HG02943 (cell line): ENCODE measurements at regions not wholly inside any gene's neighbourhood (a gene's known extent, or its start where the extent isn't known, plus 50 kb on each side); places are given as distances from the start of the nearest gene placed in this dataset.

Experiments
- ATAC-seq: cut with Tn5 transposase; IDR thresholded peaks from one replicate; pipeline ENCODE4 v1.9.1; 2021; ENCODE audit warnings: mild to moderate bottlenecking, low read depth, moderate library complexity; ENCODE audit not compliant: unreplicated experiment

DNA sequence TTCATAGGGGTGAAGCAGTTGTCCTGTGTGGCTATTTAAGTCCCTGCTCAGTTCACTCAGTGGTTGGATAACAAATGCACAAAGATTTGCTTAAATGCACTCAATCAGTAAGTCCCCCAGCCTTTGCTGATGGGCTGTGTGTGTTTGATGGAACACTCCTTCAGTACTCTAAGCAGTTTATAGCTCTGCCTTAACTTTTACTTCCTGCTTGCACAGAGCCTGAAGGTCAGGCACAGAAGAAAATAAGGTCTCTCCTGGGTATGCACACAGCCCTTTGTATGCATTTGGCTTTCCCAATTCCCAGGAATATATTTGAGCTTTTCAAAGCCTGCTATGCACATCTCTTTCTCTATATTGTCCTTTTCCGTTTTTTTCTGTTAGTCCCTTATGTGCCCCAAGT, 208.7 kb upstream of the STK17B start:
- no peak for ATAC-seq

DNA sequence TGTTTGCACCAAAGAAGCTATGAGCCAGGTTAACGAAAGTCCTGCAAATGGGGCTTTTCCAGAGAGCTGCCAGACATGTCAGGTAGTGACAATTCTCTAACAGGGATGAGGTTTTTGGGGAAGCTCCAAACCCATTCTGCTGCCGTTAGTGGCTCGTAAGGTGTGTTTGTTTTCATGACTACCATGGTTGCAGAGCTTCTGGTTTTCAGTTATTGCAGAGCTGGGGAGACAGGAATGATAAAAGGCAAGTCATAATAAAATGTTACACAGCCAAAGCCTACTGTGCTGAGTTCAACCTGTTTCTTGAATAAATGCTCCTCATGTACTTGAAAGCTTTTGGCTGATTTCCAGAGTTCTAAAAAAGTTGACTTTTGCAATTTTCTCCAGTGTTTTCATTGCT, 209.2 kb upstream of the STK17B start:
- ATAC-seq = no peak

DNA sequence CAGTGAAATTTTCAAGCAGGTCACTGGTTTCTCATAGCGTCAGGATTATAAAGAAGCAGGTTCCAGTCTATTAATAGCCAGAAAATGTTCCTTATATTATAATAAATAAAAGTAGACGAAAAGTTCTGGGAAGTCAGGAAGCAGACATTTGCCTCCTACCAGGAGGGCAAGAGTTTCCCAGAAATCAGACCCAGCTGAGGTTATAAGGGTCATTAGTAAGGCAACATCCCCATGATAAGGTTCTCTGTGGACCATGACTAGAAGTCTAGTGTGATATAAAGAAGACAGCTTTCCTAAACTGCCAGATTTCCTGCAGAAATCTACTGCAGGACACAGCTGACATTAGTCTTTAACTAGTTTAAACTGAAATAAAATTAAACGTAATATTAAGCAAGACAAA, 210.1 kb upstream of the STK17B start:
- ATAC-seq = no peak

DNA sequence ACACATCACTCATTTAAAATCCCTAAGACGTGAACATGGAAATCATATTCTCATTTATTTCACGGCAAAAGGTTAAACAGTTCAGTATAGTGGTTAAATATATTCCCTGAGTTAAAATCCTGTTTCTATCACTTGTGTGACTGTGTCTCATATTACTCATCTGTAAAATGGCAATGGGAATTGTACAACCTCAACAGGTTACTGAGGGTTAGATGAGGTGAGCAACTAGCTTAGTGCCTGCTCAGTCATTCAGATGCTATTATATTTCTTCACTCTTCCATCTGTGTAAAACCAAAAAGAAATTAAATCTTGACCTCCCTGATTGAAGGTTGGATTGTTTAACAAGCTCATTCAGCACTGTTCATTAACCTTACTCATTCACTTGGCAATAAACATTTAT, 212.4 kb upstream of the STK17B start:
- ATAC-seq = no peak

DNA sequence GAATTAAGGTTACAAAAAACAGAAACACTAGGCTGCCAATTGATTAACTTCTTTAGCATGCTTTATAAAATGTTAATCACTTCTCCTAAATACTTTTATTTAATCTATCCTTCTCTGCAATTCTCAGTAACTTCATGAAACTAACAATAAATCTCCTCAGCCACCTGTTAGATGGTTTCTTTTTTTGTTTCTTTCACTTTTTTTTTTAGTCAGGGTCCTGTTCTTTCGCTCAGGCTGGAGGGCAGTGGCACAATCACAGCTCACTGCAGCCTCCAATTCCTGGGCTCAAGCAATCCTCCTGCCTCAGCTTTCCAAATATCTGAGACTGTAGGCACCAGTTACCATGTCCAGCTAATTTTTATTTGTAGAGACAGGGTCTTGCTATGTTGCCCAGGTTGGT, 213.4 kb upstream of the STK17B start:
- no peak for ATAC-seq

DNA sequence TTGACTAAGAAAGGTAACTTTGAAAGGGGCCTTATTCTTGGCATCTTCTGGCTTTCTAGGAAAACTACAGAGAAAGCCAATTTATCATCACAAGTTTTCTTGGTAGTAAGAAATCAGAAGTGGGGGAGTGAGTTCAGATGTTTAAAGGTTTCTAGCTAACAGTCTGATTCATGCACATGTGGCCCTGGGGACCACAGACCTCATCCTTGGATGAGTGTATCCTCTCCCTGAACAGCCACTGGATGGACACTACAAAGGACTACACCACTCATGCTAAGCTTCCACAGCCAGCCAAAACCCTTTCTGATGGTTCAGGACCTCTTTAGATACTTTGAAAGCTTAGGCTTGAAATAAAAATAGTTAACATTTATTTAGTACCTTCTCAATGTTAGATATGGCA, 218.3 kb upstream of the STK17B start:
- no peak for ATAC-seq

DNA sequence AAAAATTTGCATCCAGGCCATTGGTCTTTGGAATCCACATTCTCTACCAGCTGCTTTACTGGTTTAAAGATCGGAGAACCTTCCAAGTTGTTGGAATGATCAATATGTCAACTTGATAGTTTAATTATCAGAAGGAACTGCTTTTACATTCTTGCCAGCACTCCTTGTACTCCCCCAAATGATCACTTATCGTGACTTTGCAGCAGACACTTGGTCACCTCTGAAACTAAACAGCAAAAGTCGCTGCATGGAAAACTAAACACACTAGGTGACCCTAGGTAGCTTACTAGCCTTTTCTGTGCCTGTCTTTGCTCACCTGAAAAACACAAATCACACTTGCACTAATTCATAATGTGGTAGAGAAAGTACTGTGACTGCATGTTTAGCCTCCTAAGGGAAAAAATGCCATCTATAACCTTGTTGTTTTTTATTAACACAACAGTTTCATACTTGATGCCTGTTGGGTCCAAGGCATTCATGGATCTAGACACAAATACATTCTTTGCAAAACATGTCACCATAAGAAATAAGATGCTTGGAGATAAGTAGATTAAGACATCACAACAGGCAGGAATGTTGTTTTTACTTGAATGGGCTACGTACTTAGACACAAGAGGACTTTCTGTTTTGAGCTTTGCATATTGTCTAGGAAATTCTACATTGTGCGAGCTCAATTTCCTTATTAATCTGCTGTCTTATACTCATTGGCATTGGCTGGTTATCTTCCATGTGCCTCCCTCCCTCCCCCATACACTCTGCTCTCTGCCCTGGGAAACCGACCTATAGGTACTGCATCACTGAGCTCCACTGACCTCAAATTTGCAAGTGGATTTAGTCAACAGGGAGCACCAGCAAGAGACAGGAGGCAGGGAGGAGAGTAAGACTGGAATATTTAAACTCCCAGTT, 219.1 kb upstream of the STK17B start:
- ATAC-seq = no peak

DNA sequence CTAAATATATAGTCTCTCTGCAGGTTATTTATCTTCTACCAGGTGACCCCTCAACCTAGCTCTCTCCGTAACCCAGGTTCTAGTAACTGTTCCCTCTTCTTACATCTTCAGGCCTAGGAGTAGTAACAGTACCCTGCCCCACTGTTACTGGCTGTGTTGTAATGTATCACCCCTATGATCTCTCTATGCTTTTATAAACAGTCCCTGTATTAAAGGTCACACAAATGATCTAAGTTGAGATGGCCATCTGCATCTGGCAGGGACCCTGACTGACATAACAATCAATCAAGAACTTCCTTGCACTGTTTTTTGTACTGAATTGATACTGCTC, 219.7 kb upstream of the STK17B start:
- ATAC-seq = no peak

DNA sequence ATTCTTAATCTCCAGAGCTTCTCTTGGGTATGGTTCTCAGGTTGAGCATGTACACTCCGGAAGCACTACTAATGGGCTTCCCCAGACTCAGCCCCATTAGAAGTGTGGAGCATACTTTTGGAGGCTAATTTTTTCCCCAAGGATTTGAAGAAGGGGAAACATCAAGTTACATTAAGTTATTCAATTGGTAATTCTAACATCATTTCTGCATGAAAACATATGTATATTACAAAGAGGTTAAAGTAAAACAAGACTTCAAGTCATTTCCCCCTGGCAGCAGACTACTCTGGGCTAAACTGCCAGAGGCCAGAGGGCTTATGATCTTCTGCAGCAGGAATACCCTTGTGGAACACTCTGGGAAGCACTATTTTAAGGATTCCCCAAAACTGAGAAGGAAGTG, 227.7 kb upstream of the STK17B start:
- no peak for ATAC-seq

DNA sequence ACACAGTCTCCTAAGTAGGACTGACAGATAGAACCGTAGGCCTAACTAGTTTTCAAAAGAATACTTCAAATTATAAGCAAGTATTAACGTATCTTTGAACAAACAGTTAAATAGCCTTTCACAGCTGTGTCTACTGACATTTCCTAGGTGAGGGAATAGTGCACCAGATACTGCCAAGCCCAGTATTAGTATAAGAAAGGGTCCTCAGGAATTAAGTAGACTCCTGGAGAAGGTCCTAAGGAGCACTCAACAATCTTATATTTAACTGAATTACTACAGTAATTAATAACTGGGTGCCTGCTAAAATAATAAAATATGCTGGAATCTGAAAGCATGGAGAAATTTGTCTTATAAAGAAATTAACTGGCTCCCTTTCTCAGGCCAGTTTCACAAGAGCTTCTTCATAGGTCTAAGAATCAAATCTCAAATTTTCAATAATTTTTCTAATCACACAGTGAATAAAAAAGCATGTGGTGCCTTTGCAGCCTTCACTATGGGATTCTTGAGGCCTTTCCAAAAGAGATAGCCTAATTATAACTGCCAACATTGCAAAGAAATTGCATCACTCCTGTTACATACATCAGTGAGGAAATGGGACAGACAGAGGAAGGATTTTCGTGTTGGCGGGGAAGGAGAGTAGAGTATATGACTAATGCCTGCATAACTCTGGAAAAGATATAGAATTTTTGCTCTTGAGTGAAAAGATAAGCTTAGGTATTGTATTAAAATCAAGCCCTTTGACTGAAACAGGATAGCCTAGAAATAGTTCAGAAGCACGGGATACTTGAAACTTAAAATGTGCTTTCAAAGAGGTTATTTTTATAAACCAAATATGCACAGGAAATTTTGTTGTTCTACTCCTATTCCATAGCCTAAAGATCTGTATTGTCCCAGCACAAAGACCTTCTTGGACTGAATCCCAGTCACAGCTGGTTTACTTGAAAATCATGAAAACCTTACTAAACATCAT, 228.6 kb upstream of the STK17B start:
- no peak for ATAC-seq

DNA sequence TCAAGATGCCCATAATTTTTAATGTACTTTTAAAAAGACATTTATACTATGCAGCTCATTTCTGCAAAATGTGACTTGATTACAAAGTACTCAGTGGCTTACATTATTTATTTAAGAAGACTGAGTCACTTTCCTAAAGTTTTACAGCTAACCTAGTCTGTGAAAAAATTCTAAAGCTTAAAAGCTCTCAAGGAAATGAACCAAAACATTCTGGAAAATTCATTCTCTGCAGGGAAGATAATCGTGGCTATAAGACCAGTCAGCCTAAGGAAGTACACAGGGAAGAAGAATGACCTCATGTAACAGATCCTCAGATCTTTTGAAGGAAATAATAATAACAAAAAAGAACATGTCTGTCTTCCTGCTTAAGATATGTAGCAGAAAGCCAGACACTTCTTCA, 232.1 kb upstream of the STK17B start:
- ATAC-seq = no peak

DNA sequence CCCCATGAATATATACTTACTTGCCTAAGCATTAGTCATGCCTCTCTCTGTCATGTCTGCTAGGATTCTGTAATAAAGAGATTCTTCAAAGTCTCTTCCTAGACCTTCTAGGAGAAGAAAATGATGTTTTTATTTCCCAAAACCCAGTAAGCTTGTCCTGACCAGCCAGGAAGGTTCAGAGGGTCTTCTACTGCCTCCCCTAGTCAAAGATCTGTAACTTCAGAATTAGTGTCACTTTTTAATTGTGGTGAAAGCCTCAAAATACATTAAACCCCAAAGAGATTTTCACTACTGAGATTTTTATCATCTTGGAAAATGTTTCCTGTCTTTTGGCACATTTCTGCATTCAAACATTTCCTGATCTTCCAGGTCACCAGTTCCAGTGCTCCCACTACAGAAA, 232.9 kb upstream of the STK17B start:
- no peak for ATAC-seq

DNA sequence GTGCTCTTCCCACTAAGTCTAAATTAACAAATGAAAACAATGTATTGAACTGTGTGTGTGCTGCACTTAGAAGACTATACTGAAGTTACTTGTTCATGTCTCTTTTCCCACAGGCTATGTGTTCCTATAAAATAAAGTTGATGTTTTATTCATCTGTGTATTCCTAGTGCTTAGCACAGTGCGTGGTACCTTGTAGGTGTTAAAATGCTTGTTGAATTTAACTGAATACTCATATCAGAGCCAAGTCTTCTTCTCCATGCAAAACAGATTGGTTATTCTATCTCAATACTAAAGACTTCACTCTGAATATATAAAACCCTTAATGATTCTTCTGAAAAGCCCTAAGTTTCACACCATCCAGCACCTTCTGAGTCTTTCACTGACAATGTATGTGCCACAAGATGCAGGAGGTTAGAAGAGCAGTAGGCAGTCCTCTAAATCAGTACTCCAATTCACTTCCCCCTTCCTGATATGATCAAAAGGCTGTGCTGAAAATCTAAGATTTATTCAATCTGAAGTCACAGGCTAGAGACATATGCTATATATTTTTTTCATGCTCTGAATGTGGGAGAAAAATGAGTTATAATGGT, 231.7 kb upstream of the CCDC150 start:
- ATAC-seq = no peak

DNA sequence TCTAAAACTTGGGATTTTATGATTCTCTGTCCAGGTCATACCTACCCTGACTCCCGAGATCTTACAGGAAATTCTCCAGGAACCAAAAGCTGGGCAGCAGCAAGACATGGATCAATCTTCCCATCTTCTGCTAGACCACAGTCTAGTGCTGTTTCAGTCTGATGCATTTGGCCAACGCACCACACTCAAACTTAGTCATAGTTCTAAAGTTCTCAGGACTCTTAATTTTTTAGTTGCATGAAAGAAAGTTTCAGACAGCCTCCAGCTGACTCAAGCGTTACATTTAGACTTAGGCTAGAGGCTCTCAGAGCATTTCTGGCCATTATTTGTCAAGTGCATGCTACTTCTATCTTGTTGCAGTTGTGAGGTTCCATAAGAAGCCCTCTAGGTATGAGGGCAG, 230.1 kb upstream of the CCDC150 start:
- ATAC-seq = no peak

DNA sequence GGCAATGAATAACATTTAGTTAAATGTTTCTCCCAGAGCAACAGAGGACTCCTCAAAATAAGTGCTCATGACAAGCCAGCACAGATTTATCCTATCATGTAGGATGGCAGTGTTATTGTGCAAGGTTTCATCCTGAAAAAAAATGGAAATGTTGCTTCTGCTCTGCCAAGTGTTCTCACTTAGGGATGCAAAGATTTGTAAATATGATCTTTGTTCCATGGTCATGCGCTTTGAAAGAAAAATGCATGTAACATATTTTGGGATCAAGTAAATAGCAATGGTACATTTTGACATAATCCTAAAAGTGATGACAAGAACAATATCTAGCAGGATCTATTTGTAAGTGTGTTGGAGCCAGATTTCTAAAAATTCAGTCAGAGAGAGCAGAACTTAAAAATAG, 229.5 kb upstream of the CCDC150 start:
- no peak for ATAC-seq

DNA sequence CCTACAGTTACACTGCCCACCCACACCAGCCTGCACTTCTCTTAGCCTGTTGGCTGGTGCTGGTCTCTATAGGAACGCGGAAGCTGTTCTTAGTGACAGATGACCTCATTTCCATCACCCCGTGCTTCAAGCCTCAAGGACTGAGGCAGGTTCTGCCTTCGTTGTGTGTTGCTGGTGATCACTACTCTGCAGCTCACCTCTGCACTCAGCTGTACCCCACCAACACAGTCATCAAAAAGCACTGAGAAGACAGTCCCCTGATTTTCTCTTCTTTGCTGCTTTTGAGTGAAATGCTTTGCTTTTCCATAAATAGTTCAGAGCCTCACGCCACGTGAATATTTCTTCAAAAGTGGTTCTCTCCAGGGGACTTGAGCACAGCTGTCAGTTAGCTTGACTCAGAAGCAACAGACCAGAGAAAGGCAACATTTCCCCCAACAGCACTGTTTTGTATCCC, 225.7 kb upstream of the CCDC150 start:
- ATAC-seq = peak; percentile 59

DNA sequence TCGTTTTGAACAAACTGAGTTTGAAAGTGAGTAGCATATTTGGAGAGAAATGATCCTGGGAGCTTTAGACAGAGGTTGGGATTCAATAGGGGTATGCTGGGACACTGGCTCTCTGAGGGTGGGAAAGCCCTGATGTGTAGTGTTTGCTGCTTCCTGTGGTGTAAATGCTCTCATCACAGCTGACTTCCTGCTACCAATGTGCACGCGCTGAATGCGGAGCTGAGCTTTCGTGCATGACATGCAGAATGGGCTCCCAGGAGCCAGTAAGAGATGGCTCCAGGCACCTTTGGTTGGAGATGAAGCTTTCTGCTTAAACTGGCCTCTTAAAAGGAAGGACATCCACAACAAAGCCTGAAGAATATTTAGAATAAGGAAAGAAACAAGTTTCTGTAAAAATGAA, 224.1 kb upstream of the CCDC150 start:
- peak; percentile 57 for ATAC-seq

DNA sequence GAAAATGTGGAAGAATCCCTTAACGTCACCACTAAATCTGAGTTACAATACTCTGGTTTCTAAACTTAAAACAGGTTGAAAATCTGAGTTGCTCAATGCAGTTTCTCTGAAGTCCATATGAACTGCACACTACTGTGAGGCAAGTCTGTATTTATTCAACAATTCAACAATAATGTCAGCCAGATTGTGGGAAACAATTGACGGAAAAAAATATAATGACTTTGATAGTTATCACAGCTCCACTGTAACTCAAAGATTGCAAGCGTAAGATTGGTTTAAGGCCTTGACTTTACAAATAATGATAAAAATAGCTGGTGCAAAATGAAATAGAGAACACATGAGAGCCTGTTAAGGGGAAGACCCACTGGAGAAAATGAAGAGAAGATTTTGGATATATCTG, 219.4 kb upstream of the CCDC150 start:
- no peak for ATAC-seq

DNA sequence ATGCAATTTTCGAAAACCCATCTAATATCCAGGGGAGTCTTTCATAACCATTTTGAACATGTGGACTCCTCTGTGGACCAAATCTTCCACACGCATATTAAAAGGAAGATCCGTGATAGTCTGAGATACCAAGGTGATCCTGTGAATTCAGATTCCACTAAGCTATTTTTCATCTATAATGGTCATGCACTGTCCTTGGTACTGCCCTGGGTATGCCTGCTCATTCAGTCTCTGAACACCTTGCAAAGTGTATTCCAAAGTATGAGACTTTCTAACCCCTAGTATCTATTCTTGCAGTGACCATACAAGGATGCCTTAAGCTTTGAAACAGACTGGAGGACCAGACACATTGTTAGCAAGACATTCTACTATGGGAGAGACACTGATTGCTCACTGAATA, 217.6 kb upstream of the CCDC150 start:
- no peak for ATAC-seq

DNA sequence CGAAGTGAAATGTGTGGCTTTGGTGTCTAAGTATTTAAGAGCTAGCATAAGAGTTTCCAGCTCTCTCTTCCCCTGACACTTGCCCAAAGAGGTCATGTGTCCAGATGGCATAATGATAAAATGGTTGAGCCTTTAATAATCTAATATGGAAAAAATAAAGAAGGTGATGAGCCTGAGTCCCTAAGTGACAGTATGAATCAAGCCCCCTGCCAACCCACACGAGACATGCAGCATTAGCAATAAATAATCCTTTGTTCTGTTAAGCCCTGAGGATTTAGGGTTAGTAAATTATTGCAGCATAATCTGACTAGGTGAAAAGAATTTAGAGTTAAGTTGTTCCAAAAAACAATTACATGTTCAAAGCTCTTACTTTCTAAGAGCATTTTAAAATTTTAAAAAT, 217.2 kb upstream of the CCDC150 start:
- ATAC-seq = no peak

DNA sequence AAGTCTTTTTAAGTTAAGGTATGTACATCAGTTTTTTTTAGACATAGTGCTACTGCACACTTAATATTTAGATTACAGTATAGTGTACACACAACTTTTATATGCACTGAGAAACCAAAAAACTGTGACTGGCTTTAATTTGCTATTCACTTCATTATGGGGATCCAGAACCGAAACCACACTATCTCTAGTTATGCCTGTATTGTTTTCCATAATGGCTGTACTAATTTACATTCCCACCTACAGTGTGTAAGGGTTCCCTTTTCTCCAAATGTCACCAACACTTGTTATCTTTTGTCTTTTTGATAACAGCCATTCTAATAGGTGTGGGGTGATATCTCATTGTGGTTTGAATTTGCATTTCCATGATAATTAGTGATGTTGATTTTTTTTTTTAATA, 213.4 kb upstream of the CCDC150 start:
- no peak for ATAC-seq
